Thyroid gland (tissue), 4 donors: ENCODE measurements at regions not wholly inside any gene's neighbourhood (a gene's known extent, or its start where the extent isn't known, plus 50 kb on each side); places are given as distances from the start of the nearest gene placed in this dataset.

Source experiments
- DNase-seq, 2 donors: peaks; one replicate each; pipeline ENCODE4 v3.0.0-alpha.2; 2019
- H3K27ac ChIP-seq, 3 donors: fragments of 200-600 bp; sonication (generic); 1 replicate in 2 of 3; 2 replicates in 1 of 3; pipeline ENCODE4 v1.5.1; 2016 to 2019; ENCODE audit warnings: mild to moderate bottlenecking in 1 of 3, moderate library complexity in 1 of 3
- H3K27me3 ChIP-seq: fragments of 200-600 bp; sonication (generic); one replicate; pipeline ENCODE4 v1.5.1; 2019
- H3K36me3 ChIP-seq, 2 donors: fragments of 200-600 bp; sonication (generic); one replicate each; pipeline ENCODE4 v1.5.1; 2016 to 2019
- H3K4me1 ChIP-seq, 2 donors: fragments of 200-600 bp; sonication (generic); one replicate each; pipeline ENCODE4 v1.5.1; 2017 to 2019
- H3K4me3 ChIP-seq, 3 donors: fragments of 200-600 bp; sonication (generic); replicated peaks in 1 of 3; 1 replicate in 2 of 3; 2 replicates in 1 of 3; pipeline ENCODE4 v1.5.1; 2016; ENCODE audit warnings: mild to moderate bottlenecking in 1 of 3
- H3K9me3 ChIP-seq: fragments of 200-600 bp; sonication (generic); one replicate; pipeline ENCODE4 v1.5.1; 2017
- CTCF ChIP-seq, 6 experiments: fragments of 200-600 bp in 3 of 6; fragments of 450-650 bp in 3 of 6; sonication (generic) in 3 of 6; IDR thresholded peaks; one replicate each; pipeline ENCODE4 v1.5.1; 2016 to 2019; ENCODE audit warnings: antibody characterized with exemption in 6 of 6, mild to moderate bottlenecking in 2 of 6, inconsistent platforms in 1 of 6, moderate library complexity in 1 of 6
- POLR2A ChIP-seq, 2 donors: fragments of 450-650 bp; IDR thresholded peaks; one replicate each; pipeline ENCODE4 v1.6.1; 2017; ENCODE audit warnings: antibody characterized with exemption in 2 of 2, mild to moderate bottlenecking in 2 of 2, moderate library complexity in 1 of 2
- WGBS, 2 donors: methylation state at CpG; one replicate each; pipeline ENCODE4 v1.1.5; 2017; 5-methylcytosine and 5-hydroxymethylcytosine counted together
- intact Hi-C: fragments of 100-400 bp; cut with DNase I; formaldehyde crosslinking; loops from one replicate; pipeline ENCODE4 v1.15.1; 2023

- no peaks in the 10 kb centered on the region for H3K36me3 ChIP-seq
- no peak overlapping the region for H3K4me3 ChIP-seq
- TF ChIP-seq POLR2A (IDR thresholded peaks at IDR 0.05) = no peak
- no peak for TF ChIP-seq CTCF (IDR thresholded peaks at IDR 0.05)
- H3K27ac ChIP-seq = no peak overlapping the region
- no peaks in the 10 kb centered on the region for H3K27me3 ChIP-seq
- DNase-seq = no peak
- H3K9me3 ChIP-seq = no peaks in the 10 kb centered on the region
- intact Hi-C loops = no loop called here
- no peaks in the 10 kb centered on the region for H3K4me1 ChIP-seq
Observed at GRCh38 chr6:145551164-145551563, 184.2 kb downstream of the EPM2A start.

DNA sequence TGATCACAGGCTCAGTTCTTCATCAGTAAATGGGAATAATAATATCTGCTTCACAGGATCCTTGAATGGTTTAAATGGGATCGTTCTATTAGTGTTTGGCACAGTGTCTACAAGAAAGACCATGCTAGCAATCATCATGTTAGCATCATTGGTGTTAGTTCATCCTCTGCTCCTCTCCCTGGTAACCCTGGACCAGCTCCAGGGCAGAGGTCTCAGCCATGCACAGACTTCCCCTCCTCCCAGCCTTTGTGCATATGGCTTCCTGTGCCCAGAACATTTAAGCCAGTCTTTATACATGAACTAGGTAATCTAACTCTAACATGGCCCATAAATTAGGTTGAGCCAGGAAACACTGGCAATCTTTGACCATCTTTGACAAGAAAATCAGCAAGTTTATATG lies 180.2 kb downstream of the EPM2A start:
- WGBS, 2 donors = 71 to 83% methylated on average over 1 of the region's 1 CpG
- no peak for DNase-seq
- intact Hi-C loops = no loop called here

DNA sequence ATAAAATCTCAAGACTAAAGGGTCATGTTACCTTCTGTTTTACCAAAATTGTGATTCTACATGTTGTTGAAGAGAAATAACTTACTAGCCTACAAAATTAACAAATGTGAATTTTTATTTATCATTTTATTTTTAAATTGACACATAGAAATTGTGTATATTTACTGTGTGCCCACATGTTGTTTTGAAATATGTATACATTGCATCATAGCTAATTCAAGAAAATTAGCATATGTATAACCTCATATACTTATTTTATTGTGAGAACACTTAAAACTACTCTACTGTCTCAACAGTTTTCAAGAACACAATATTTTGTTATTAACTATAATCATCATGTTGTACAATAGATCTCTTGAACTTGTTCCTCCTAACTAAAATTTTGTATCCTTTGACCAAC lies 177.8 kb downstream of the EPM2A start:
- H3K36me3 ChIP-seq = no peaks in the 10 kb centered on the region
- no peak for TF ChIP-seq POLR2A (IDR thresholded peaks at IDR 0.05)
- no peak for TF ChIP-seq CTCF (IDR thresholded peaks at IDR 0.05)
- H3K9me3 ChIP-seq = no peaks in the 10 kb centered on the region
- no peak for DNase-seq
- H3K4me3 ChIP-seq = no peak overlapping the region
- no peaks in the 10 kb centered on the region for H3K27me3 ChIP-seq
- intact Hi-C loops = no loop called here
- H3K4me1 ChIP-seq = no peaks in the 10 kb centered on the region
- H3K27ac ChIP-seq = no peak overlapping the region

More for the DNA sequence above, 180.2 kb downstream of the EPM2A start:
- H3K36me3 ChIP-seq = no peaks in the 10 kb centered on the region
- no peaks in the 10 kb centered on the region for H3K4me1 ChIP-seq
- H3K9me3 ChIP-seq = no peaks in the 10 kb centered on the region
- no peaks in the 10 kb centered on the region for H3K27me3 ChIP-seq
- TF ChIP-seq CTCF (IDR thresholded peaks at IDR 0.05) (no peak), POLR2A (IDR thresholded peaks at IDR 0.05) (no peak)
- no peak overlapping the region for H3K4me3 ChIP-seq
- no peak overlapping the region for H3K27ac ChIP-seq

DNA sequence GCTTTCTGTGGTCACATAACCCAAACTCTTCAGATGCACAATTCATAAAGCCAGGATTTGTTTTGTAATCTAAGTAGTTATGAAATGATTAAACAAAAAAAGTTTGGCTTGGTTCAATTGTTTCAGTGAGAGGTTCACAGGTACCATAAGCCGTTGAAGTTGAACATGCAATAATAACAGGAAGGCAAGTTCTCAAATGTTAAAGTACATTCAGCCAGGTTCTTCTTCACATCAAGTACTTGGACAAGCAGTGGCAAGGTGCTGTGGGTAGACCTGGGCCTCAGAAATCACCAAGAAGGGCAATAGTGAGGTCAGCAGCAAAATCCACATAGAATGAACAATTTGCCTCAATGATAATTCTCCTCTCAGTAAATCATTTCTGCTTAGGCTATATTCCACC lies 175.5 kb downstream of the EPM2A start:
- Histone ChIP-seq H3K4me3 (no peak overlapping the region), H3K4me1 (no peaks in the 10 kb centered on the region), H3K9me3 (no peaks in the 10 kb centered on the region), H3K27me3 (no peaks in the 10 kb centered on the region), H3K36me3 (no peaks in the 10 kb centered on the region), H3K27ac (no peak overlapping the region)
- DNase-seq = no peak
- 19 to 23% methylated on average over 1 of the region's 1 CpG for WGBS, 2 donors
- TF ChIP-seq POLR2A (IDR thresholded peaks at IDR 0.05) (no peak), CTCF (IDR thresholded peaks at IDR 0.05) (no peak)
- intact Hi-C loops = no loop called here

DNA sequence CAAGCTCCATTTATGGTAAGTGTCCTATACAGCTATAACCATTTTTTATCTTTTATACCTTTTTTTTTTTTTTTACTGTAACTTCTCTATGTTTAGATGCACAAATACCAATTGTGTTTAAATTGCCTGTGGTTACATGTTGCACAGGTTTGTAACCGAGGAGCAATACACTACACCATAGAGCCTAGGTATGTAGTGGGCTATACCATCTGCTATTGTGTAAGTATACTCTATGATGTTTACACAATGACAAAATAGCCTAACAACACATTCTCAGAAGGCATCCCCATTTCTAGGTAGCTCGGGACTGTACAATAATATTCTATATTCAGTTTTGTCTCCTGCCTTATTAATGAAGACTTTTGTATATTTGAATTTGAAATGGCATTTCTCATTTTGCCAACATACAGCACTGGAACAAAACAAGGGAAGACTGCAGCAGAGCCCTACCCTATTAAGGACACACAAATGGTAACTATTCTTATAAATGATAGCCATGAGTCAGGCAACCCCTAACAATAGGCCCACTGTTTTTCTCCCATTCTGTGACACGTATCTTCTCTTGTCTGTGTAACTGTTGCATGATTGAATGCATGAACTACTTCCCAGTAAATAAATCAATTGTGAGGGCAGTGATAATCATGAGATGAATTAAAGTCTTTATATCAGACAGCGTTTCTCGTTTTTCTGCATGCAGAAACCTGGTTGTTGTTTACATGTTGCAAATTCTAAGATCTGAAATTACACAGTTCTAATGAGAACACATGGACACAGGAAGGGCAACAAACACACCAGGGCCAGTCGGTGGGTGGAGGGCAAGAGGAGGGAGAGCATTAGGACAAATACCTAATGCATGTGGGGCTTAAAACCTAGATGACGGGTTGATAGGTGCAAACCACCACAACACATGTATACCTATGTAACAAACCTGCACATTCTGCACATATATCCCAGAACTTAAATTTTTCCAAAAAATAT lies 173.9 kb downstream of the EPM2A start:
- Histone ChIP-seq H3K4me1 (no peaks in the 10 kb centered on the region), H3K27ac (no peak overlapping the region), H3K4me3 (no peak overlapping the region), H3K9me3 (no peaks in the 10 kb centered on the region), H3K27me3 (no peaks in the 10 kb centered on the region), H3K36me3 (no peaks in the 10 kb centered on the region)
- WGBS, 2 donors = 87 to 92% methylated on average over 7 of the region's 7 CpGs
- TF ChIP-seq POLR2A (IDR thresholded peaks at IDR 0.05) (no peak), CTCF (IDR thresholded peaks at IDR 0.05) (no peak)
- no peak for DNase-seq
- intact Hi-C loops = no loop called here
